HK-2 (cell line): ENCODE measurements at regions not wholly inside any gene's neighbourhood (a gene's known extent, or its start where the extent isn't known, plus 50 kb on each side); places are given as distances from the start of the nearest gene placed in this dataset.
"Not testable (repeated sequence)": the region's sequence is repeated elsewhere in the genome, so short reads cannot be mapped to it uniquely, and the experiment has no call there.

ENCODE experiments used
- DNase-seq: peaks from one replicate; pipeline ENCODE4 v3.0.0-alpha.2; 2018; ENCODE audit not compliant: unreplicated experiment

DNA sequence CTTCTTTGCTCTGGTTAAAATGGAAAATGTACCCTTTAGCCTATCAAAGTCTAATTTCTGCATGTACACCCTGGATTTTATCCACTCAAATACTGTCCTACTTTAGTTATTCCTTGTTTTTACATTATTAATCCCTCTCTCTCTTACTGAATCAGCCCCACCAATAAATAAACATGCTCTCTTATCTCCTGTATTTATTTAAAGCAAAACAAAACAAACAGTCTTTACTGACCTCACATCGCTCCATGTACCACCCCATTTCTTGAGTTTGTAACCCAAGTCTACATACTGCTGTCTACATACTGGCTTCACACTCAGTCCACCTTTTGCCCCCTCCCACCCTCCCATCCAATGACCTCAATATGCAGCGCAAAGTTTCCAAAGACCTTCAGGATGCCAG is 113.3 kb upstream of the RORA start:
- no peak for DNase-seq

DNA sequence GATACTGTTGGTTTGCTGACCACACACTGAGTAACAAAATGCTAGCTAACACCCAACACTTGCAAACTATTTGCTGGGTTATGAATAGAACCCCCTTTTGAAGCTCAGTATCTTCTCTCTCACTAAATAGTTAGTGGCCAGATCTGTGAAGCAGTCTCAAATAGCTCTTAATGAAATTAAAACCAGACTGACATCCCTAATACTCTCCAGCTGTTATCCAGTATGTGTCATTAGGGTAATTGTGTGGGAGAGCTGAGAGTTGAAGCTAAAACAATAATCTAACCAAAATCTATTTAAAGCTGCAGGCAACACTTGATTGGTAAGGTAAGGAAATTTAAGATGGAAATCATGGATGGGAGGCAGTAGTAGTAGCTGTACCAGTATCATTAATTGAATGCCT is 110.4 kb upstream of the RORA start:
- DNase-seq, result no peak

DNA sequence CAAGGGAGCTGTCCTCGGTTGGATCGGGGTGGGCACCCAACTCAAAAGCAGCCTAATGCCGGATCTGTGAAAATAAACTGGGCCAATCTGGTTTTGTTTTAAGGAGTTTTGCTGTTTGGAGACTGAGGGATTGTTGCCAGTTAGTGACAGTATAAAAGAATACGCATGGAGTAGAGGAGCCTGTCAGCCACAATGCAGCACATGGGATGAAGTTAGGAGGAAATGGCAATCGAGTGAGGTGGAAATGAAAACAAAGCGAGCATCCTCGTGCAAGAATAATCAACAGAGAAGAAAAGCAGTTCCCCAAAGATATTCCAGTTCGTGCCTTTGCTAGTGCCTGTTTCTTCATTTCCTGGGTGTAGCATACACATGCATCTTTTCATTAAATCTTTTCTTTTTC is 108.4 kb upstream of the RORA start:
- no peak for DNase-seq

DNA sequence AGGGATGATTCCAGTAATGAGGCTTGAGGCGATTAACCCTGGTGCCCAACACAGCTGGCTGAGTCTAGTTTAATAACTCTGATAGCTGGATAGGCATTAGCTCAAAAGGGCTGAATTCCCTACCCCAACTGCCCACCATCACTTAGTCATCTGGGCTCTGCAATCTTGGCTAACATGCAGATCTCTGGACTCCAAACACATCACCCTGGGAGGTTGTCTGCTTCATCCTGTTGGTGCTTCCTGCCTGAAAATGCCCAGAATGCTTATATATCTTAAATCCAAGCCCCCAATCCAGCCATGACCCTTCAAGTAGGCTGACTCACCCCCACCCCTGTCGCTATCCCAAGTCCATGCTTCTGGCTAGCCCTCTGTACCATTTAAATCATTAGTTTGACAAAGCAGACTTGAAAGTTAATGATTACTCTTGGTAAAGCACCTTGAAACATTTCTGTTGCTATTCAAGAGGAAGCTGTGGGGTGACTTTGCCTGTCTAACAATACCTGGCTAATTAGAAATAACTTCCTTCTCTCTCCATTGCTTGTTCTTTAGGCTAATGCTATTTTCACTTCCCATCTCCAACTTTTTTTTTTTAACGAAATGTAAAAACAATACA is 107.0 kb upstream of the RORA start:
- peak; percentile 0 for DNase-seq

DNA sequence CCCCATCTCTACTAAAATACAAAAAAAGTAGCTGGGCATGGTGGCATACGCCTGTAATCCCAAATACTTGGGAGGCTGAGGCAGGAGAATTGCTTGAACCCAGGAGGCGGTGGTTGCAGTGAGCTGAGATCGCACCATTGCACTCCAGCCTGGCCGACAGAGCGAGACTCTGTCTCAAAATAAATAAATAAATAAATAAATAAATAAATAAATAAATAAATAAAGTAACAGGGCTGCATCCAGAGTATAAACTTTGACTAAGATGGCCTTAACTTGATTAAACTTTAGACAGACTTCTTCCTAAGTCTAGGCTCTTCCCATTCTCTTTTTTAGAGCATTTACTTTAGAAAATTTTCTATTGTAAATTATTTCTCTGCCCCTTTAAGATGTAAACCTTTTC is 105.6 kb upstream of the RORA start:
- DNase-seq, result not testable (repeated sequence)

DNA sequence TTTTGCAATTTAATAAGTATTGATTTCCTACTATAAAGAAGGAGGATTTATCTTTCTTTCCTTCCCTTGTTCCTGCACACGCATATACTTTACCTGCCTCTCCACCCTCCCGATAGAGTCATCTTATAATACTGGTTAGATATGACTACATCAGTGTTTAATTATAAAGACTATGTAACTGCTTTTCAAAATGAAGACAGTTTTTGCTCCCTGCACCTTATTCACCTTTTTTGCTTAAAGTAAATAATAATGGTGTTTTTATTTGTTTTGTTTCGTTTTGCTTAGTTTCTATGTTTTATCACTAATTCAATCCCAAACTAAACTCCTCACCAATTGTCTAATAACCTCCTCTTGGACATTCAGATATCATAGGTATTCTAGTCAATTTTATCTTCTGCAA is 101.9 kb upstream of the RORA start:
- DNase-seq, result no peak

DNA sequence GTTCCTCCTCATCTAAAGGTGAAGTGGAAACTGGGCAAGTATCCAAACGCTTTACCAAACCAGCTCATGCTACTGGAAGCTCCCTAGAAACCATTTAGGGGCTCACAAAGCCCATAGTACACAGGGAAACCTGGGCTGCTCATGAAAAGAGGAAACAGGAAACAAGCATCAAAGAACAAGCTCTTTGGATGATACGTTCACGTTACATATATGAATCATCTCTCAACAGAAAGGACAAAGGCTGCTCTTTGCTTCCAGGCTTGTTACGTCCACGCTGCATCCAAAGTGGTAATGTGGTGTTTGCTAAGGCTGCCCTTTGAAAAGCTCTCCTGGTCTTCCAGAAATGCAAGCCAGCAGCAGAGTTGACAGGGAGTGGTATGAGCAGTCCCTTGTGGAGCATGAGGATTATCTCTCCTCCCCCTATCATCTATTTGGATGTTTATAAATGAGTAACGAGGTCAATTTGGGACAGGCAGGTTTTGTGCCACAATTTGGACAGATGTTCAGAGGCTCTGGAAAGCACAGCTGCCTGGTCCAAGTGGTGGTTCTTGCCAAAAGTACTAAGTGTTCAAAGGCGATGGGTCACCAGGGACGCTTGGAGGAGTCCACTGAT is 98.0 kb upstream of the RORA start:
- no peak for DNase-seq

DNA sequence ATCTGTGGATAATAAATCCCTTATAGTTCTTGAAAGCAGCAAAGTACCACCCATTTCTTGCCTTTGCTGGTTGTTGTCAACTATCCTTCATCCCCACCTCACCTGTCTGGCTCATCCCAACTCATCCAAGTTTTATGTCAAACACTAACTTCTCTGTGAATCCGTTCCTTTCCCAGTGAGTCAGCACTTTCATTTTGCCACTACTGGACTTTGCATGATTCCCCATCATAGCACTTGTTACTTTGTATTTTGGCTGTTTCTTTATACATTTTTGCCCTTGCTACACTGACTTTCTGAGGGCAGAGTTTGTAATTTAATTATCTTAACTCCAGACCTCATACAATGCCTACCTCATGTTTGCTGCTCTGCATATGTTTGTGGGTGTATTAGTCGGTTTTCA is 90.8 kb upstream of the RORA start:
- DNase-seq, result no peak

DNA sequence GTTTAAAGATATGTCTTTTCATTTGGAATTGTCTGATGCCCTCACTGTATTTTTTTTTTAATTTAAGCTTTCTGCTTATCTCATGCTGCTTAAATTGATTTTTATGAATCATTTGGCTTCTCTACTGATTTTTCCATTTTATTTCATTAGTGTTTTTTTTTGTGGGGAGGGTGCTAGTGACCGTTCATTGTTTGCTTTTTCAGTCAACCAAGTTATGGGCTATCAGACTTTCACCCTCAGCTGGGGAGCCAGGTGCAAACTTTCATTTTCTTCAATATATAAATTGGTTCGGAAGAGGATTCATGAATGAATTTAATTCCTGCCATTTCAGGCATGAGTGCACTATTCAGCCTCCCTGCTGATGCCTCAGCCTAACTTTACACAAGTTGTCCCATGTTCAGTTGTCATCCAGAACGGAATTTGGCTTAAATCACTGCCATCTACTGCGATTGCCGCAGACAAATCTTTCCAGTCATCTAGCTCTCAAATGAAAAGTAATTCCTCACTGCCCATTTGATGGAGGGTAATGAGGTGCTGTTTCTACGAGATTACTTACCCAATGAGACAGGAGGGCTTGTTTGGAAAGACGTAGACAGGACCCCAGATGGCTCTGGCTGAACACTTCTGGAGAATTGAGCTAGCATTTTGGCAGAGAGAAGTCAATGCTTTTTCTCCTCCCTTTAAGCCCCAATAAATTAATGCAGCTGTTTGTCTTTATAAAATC is 89.9 kb upstream of the RORA start:
- no peak for DNase-seq

DNA sequence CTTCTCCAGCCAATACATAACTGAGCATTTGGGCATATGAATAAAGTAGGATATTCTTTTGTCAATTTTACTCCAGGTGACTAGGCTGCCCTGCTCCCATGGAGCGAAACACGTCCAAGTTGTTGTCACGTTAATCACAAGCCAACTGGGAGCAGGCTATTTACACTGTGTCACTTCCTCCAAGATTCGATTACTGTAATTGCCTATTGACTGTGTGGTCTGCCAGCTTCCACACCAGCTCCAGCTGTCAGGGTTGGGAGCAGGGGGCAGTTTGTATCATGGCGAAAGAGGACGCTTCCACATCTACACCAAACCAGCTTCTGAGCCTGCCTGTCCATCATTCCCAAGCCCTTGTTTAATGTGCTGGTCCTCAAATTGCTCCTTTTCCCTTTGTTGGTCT is 89.2 kb upstream of the RORA start:
- no peak for DNase-seq

DNA sequence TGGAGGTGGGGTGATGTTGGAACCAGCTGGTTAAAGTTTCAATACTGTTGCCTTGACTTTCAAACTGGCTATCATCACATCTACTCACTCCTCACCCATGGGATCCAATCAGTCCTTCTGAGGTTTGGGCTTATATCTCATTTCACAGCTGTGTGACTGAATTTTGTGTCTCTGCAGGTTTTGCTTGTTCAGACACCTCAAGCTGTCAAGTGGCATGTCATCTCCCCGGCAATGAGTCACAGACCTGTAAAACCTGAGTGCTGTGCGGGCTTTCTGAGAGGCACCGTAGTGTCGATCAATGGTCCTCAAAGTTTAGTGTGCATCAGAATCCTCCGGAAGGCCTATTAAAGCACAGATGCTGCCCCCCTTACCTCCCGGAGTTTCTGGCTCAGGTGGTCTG is 86.4 kb upstream of the RORA start:
- no peak for DNase-seq

DNA sequence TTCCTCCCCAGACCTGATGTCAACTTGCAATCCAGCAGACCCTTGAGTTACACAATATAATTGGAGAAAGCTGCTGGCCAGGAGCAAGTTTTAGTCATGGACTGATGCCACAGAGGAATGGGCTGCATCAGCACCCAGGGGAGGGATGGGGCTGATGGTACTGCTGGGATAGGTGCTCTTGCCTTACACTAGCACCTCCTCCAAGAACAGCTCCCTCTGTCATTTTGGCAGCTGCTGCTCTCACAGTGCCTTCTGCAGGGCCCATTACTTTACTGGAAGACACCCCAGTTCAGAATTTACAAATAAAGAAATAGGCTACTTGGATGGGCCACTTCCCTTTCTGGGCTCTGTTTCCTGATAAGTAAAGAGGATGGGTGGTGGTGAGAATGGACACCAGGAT is 85.3 kb upstream of the RORA start:
- no peak for DNase-seq

DNA sequence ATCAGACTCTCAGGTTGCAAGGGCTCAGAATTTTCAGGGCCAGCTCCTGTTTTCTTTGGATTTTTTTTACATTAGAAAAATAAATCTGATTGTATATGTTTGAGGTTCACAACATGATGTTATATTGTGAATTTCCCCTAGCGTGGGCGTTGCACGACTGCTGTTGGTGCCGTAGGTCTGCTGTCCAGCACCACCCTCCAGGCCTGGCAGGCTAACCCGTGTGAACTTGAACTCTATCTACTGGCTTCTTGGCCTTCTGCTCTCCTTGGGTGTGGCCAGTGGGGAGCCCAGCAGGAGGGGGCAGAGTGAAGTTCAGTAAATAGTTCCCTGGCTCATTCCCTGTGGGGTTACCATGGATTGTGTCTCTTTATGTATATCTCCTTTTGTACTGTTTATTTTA is 80.5 kb upstream of the RORA start:
- no peak for DNase-seq

DNA sequence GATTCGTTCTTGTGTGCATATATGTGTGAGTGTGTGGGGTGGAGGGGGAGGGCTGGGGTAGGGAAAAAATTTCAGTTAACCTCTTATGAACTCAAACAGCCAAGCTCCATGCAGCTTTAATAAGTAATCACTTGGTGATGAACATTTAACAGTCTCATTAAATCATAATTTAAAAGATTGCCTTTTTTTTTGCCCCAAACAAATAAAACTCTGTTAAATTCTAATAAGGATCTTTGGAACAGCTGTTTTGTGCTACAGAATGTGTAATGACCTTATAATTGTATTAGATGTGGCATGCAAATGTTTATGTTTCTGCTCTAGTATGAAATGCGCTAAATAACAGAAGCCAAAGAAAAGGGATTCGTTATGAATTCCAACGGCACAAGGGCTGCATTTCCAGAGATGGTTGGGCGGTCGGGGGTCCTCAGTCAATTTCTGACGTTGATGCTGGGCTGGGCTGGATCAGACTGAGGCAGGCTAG is 80.0 kb upstream of the RORA start:
- no peak for DNase-seq

DNA sequence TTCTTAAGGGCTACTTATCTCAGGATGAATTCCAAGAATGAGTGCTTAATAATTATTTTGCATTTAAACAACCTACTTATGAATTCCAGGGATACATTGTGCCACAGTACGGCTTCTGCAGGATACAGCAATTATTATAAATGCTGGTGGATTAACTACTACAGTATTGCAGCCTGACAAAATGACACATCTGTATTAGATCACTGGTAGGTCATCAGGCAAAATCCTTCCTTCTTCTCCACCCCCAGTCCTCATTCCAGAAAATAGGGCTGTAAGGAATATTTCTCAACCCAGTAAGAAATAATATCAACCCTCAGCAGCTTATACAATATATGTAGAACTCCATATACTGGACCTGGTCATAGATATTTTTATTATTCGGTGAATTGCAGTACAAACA is 79.3 kb upstream of the RORA start:
- no peak for DNase-seq

DNA sequence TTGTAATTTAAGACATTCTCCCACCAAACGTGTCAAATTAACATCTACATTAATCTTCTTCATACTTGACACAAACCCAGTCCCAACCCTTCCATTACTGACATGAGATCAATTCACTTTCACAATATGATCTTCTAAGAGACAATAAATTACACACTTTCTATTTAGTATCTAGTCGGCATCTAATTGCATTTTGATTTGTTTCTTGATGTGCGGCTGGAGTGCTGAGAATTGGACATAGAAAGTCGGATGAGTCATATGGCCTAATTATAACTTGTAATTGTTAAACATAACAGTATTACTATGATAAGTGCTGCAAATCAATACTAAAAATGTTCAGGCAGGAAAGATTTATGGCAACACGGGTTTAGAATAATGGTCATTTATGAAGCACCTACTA is 78.4 kb upstream of the RORA start:
- DNase-seq, result no peak

DNA sequence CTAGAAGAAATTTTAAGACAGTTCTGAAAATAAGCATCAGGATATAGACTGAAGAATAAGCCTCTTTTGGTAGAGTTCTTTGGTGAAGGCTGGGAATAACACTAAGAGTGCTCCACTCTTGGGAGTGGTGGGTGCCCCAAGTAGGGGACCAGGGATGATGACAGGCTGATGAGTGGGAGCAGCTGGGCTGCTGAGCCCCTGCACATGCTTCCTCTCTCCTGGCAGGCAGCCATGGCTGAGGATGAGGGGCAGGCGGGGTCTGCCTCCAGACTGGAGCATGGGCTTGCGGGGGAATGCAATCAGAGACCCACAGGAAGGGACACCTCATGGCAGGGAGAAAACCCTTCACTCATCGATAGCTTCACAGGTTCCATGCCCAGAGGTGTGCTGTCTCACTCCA is 72.6 kb upstream of the RORA start:
- DNase-seq, result no peak

DNA sequence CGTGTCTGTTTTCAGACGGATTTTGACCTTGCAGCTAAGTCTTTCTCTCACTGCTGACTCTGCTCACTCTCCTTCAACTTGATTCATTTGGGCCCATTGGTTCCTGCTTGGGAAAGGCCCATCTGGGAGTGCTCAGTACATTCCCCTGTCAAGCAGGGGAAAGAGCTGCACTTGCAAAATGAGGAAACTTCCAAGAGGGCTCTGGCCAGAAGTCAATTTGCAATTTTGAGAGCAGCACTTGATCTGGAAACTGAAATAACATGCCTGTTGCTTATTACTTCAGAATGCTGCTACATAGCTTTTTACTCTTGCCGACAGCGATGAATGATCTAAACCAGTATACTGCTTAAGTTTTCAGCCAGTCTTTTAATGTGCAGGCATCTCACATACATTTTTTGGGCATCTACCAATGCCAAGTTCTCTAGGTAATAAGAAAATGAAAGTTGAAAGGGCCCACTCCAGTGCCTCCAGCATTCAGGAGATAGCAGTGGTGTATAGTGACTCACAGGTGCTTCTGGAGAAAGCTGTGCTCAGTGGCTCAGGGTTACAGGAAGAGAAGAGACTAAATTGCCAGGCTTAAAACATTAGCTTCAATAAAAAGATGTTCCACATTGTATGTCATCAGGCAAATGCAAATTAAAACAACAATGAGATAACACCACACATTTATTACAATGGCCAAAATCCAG is 70.1 kb upstream of the RORA start:
- no peak for DNase-seq

DNA sequence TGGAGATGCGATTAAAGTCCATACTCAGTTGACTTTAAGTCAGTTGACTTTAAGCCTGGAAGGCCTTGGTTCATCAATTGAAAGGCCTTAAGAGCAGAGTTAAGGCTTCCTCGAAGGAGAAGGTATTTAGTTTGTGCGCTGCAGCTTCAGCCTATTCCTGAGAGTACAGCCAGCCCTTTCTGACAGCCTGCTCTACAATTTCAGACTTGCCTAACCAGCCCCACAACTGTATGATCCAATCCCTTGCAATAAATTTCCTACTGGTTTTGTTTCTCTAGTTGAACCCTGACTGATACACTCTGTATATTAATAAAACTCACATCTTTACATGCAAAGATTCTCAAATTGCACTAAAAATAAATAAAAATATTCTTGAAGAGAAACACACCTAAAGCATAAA is 66.1 kb upstream of the RORA start:
- no peak for DNase-seq

DNA sequence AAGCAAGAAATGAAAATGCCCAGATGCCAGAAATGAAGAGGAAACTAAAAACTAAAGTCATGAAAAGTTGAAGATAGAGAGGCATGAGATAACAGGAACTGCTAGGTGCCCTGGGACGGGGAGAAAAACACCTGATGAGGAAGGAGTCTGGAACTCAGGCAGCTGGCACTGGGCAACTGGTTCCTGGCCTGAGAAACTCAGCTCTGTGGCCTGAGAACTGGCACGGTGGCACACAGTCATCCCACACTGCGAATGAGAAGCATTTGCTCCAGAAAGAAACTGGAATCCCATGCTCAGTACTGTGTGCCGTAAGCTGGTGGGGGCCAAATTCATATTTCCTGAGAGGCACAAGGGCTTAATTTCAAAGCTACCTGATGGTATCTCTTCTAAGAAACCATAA is 53.6 kb upstream of the RORA start:
- no peak for DNase-seq

DNA sequence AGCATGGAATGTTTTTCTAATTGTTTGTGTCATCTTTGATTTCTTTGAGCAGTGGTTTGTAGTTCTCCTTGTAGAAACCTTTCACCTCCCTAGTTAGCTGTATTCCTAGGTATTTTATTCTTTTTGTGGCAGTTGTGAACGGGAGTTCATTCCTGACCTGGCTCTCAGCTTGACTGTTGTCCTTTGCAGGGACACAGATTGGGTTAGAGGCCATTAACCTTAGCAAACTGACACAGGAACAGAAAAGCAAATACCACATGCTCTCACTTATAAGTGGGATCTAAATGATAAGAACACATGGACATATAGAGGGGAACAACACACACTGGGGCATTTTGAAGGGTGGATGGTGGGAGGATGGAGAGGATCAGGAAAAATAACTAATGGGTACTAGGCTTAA is 52.2 kb upstream of the RORA start:
- DNase-seq, result no peak
